Caco-2 (cell line): ENCODE measurements at regions not wholly inside any gene's neighbourhood (a gene's known extent, or its start where the extent isn't known, plus 50 kb on each side); places are given as distances from the start of the nearest gene placed in this dataset.

ENCODE experiments used
- BruUV-seq: library from RNA; stranded (reverse); fragments of 400-500 nt; replicated peaks from 2 replicates; lab custom pipeline; 2021; lab: Mats Ljungman, UMichigan
- CTCF ChIA-PET: fragments of 300-600 bp; sonication (Branson Sonifier 250); formaldehyde crosslinking; loops from one replicate; lab custom pipeline; 2022; ENCODE audit warnings: antibody characterized with exemption; lab: Charles Lee
- POLR2A ChIA-PET: fragments of 300-600 bp; sonication (Branson Sonifier 250); formaldehyde crosslinking; loops from one replicate; lab custom pipeline; 2022; ENCODE audit warnings: antibody characterized with exemption; lab: Charles Lee
- DNase-seq, 2 experiments: peaks; one replicate each; pipeline versions ENCODE4 v3.0.0 to v3.0.0-alpha.2; 2020 to 2022
- H3K27me3 ChIP-seq: replicated peaks from 2 replicates; pipeline ENCODE4 v1.6.0; 2011; ENCODE audit warnings: low read length; ENCODE audit not compliant: control insufficient read depth, insufficient read depth
- H3K36me3 ChIP-seq: 2 replicates; pipeline ENCODE4 v1.5.1; 2011; ENCODE audit warnings: low read length; ENCODE audit not compliant: control insufficient read depth, insufficient read depth
- H3K4me1 ChIP-seq: fragments of 250-450 bp; sonication (Bioruptor Pico); 2 replicates; pipeline ENCODE4 v1.5.1; 2020; ENCODE audit warnings: mild to moderate bottlenecking
- H3K4me3 ChIP-seq: 2 replicates; pipeline ENCODE4 v1.5.1; 2011; ENCODE audit warnings: low read depth, mild to moderate bottlenecking, control low read depth, low read length
- H3K9me3 ChIP-seq: fragments of 250-450 bp; sonication (Bioruptor Pico); 2 replicates; pipeline ENCODE4 v1.5.1; 2020; ENCODE audit warnings: mild to moderate bottlenecking, moderate library complexity
- H3K27ac Mint-ChIP-seq: one replicate; pipeline ENCODE4 v1.8.0; 2022; ENCODE audit warnings: mixed read lengths; ENCODE audit not compliant: unreplicated experiment
- H3K27me3 Mint-ChIP-seq: one replicate; pipeline ENCODE4 v1.8.0; 2022; ENCODE audit warnings: mixed read lengths; ENCODE audit not compliant: insufficient read depth, unreplicated experiment
- H3K36me3 Mint-ChIP-seq: one replicate; pipeline ENCODE4 v1.8.0; 2022; ENCODE audit warnings: mild to moderate bottlenecking, mixed read lengths; ENCODE audit not compliant: insufficient read depth, unreplicated experiment
- H3K4me1 Mint-ChIP-seq: one replicate; pipeline ENCODE4 v1.8.0; 2022; ENCODE audit warnings: low read depth, mixed read lengths; ENCODE audit not compliant: unreplicated experiment
- H3K4me3 Mint-ChIP-seq: one replicate; pipeline ENCODE4 v1.8.0; 2022; ENCODE audit warnings: mild to moderate bottlenecking, moderate library complexity, mixed read lengths; ENCODE audit not compliant: unreplicated experiment
- H3K9me3 Mint-ChIP-seq: one replicate; pipeline ENCODE4 v1.8.0; 2022; ENCODE audit warnings: mixed read lengths; ENCODE audit not compliant: unreplicated experiment
- CTCF ChIP-seq, 2 experiments: fragments of 200-600 bp in 1 of 2; IDR thresholded peaks; 1 replicate in 1 of 2; 2 replicates in 1 of 2; pipeline versions ENCODE4 v1.5.1 to v1.8.0; 2011 to 2022; ENCODE audit warnings: antibody characterized with exemption in 1 of 2, control low read depth in 1 of 2, inconsistent platforms in 1 of 2, low read depth in 1 of 2, low read length in 1 of 2, mild to moderate bottlenecking in 1 of 2, moderate library complexity in 1 of 2; ENCODE audit not compliant: insufficient read depth in 1 of 2, severe bottlenecking in 1 of 2, unreplicated experiment in 1 of 2
- intact Hi-C: fragments of 100-400 bp; cut with micrococcal nuclease; formaldehyde crosslinking; loops from one replicate; pipeline ENCODE4 v1.10.0; 2022; ENCODE audit not compliant: unreplicated experiment

- ChIA-PET CTCF (no interaction called here), POLR2A (no interaction called here)
- Mint-ChIP-seq H3K27ac (no peak overlapping the region), H3K4me1 (no peaks in the 10 kb centered on the region), H3K27me3 (no peaks in the 10 kb centered on the region), H3K36me3 (no peaks in the 10 kb centered on the region), H3K4me3 (no peak overlapping the region), H3K9me3 (peaks cover 7% of the 10 kb centered on the region)
- Histone ChIP-seq H3K4me3 (no peak overlapping the region), H3K9me3 (no peaks in the 10 kb centered on the region), H3K4me1 (no peaks in the 10 kb centered on the region), H3K27me3 (no peaks in the 10 kb centered on the region), H3K36me3 (no peaks in the 10 kb centered on the region)
- no peak for TF ChIP-seq CTCF (IDR thresholded peaks at IDR 0.05; ENCODE audit: insufficient read depth in 1 of 2, low read depth in 1 of 2, low read length in 1 of 2, severe bottlenecking in 1 of 2, unreplicated experiment in 1 of 2)
- BruUV-seq, result no TSS peak
- no peak for DNase-seq
- intact Hi-C loops, result no loop called here
Measured at GRCh38 chr12:127802271-127802670, 464.7 kb upstream of the TMEM132C start.

GRCh38 chr12:127803545-127803944, 463.4 kb upstream of the TMEM132C start:
- POLR2A ChIA-PET, result no interaction called here
- no peaks in the 10 kb centered on the region for H3K27me3 Mint-ChIP-seq
- H3K9me3 ChIP-seq, result no peaks in the 10 kb centered on the region
- H3K4me3 ChIP-seq, result no peak overlapping the region
- H3K4me3 Mint-ChIP-seq, result no peak overlapping the region
- TF ChIP-seq CTCF (IDR thresholded peaks at IDR 0.05; ENCODE audit: insufficient read depth in 1 of 2, low read depth in 1 of 2, low read length in 1 of 2, severe bottlenecking in 1 of 2, unreplicated experiment in 1 of 2), result no peak
- intact Hi-C loops, result no loop called here
- H3K4me1 ChIP-seq, result no peaks in the 10 kb centered on the region
- no peaks in the 10 kb centered on the region for H3K36me3 ChIP-seq
- no peaks in the 10 kb centered on the region for H3K36me3 Mint-ChIP-seq
- peaks cover 5% of the 10 kb centered on the region for H3K9me3 Mint-ChIP-seq
- no TSS peak for BruUV-seq
- CTCF ChIA-PET, result no interaction called here
- no peaks in the 10 kb centered on the region for H3K27me3 ChIP-seq
- no peaks in the 10 kb centered on the region for H3K4me1 Mint-ChIP-seq
- DNase-seq, result no peak
- H3K27ac Mint-ChIP-seq, result no peak overlapping the region

GRCh38 chr12:127809275-127809674, 457.7 kb upstream of the TMEM132C start:
- DNase-seq, result no peak
- BruUV-seq, result no TSS peak
- no peak overlapping the region for H3K27ac Mint-ChIP-seq
- no peaks in the 10 kb centered on the region for H3K4me1 ChIP-seq
- H3K36me3 Mint-ChIP-seq, result no peaks in the 10 kb centered on the region
- POLR2A ChIA-PET, result no interaction called here
- H3K9me3 ChIP-seq, result no peaks in the 10 kb centered on the region
- no peak overlapping the region for H3K4me3 Mint-ChIP-seq
- H3K27me3 ChIP-seq, result no peaks in the 10 kb centered on the region
- H3K4me1 Mint-ChIP-seq, result no peaks in the 10 kb centered on the region
- H3K27me3 Mint-ChIP-seq, result no peaks in the 10 kb centered on the region
- no peaks in the 10 kb centered on the region for H3K9me3 Mint-ChIP-seq
- CTCF ChIA-PET, result no interaction called here
- no peak for TF ChIP-seq CTCF (IDR thresholded peaks at IDR 0.05; ENCODE audit: insufficient read depth in 1 of 2, low read depth in 1 of 2, low read length in 1 of 2, severe bottlenecking in 1 of 2, unreplicated experiment in 1 of 2)
- no peaks in the 10 kb centered on the region for H3K36me3 ChIP-seq
- intact Hi-C loops, result no loop called here
- H3K4me3 ChIP-seq, result no peak overlapping the region
